ENCODE measurements at regions not wholly inside any gene's neighbourhood (a gene's known extent, or its start where the extent isn't known, plus 50 kb on each side); places are given as distances from the start of the nearest gene placed in this dataset.

GRCh38 chr7:17408904-17409290, 110.4 kb downstream of the AHR start:
- no peak for TF ChIP-seq CTCF (IDR thresholded peaks at IDR 0.05)
- no peak for TF ChIP-seq POLR2A (IDR thresholded peaks at IDR 0.05)
